ENCODE measurements at regions not wholly inside any gene's neighbourhood (a gene's known extent, or its start where the extent isn't known, plus 50 kb on each side); places are given as distances from the start of the nearest gene placed in this dataset.
A peak's percentile ranks its signal among the peaks of the same experiment; 100 is the strongest.

- TF ChIP-seq EGR1 (IDR thresholded peaks at IDR 0.05; ENCODE audit: low read depth) (no peak), SP1 (IDR thresholded peaks at IDR 0.05; ENCODE audit: low read depth) (peak; percentile 83), JUND (IDR thresholded peaks at IDR 0.05) (peak; percentile 90)
Measured at GRCh38 chr7:142556740-142557139, 192.5 kb upstream of the PRSS1 start (continued).

GRCh38 chr7:142554560-142555532 is 194.4 kb upstream of the PRSS1 start:
- H3K27me3 ChIP-seq (ENCODE audit: insufficient read depth, low read length): no peaks in the 10 kb centered on the region
- intact Hi-C loops (cut with micrococcal nuclease): no loop called here
- no peaks in the 10 kb centered on the region for H3K9me2 ChIP-seq (ENCODE audit: insufficient read depth)
- no peak overlapping the region for H3K9ac ChIP-seq (ENCODE audit: low read length)
- ATAC-seq: no peak
- H3K36me3 ChIP-seq (ENCODE audit: control insufficient read depth in 1 of 2, insufficient read depth in 2 of 2, low read length in 2 of 2): no peaks in the 10 kb centered on the region
- peaks cover 14 to 35% of the 10 kb centered on the region in 2 experiments for H3K4me1 ChIP-seq (ENCODE audit: control insufficient read depth in 1 of 2, insufficient read depth in 2 of 2, low read length in 2 of 2)
- TF ChIP-seq EZH2phosphoT487 (IDR thresholded peaks at IDR 0.05; ENCODE audit: borderline replicate concordance): no peak
- TF ChIP-seq CTCF (IDR thresholded peaks at IDR 0.05 in 2 of 3, conservative IDR thresholded peaks at IDR 0.05 in 1 of 3; ENCODE audit: borderline replicate concordance in 1 of 3, insufficient read depth in 1 of 3, low read depth in 2 of 3, low read length in 2 of 3): 0 out of 6 replicates have a peak, but pooled peaks of 1 of the 3 experiments have one; percentile 7
- no peak for TF ChIP-seq ZFX (IDR thresholded peaks at IDR 0.05)
- H3K4me3 ChIP-seq (replicated peaks in 1 of 2; ENCODE audit: low read depth in 1 of 2, low read length in 2 of 2): no peak overlapping the region
- H2AFZ ChIP-seq (ENCODE audit: low read depth, low read length, poor library complexity, severe bottlenecking): peak overlapping the region; percentile 82
- H4K20me1 ChIP-seq (ENCODE audit: insufficient read depth): no peaks in the 10 kb centered on the region
- DNase-seq (ENCODE audit: low read depth, low spot score): no peak
- no peaks in the 10 kb centered on the region for H3K79me2 ChIP-seq (ENCODE audit: insufficient read depth, low read length)
- ChIA-PET CTCF (interaction anchor here (0.8 to 1.5 kb wide), 3 partner anchors 15 to 30 kb away, joined by 3 to 4 read pairs (median 3); no protein-coding TSS in a partner anchor), RAD21 (ENCODE audit: low non-redundant PET in 1 of 2, low total read pairs in 2 of 2, uncharacterized antibody in 2 of 2, unreplicated experiment in 2 of 2) (no interaction called here), POLR2A (interaction anchor here (1.1 kb wide), 2 partner anchors 9 to 29 kb away, joined by 3 read pairs; no protein-coding TSS in a partner anchor)
- H3K27ac ChIP-seq (ENCODE audit: low read depth, low read length): no peak overlapping the region
- no peaks in the 10 kb centered on the region for H3K9me3 ChIP-seq (ENCODE audit: control insufficient read depth in 1 of 2, insufficient read depth in 1 of 2, low read depth in 1 of 2, low read length in 2 of 2)
- BruUV-seq (replicated peaks): no TSS peak
- no peak overlapping the region for H3K4me2 ChIP-seq (ENCODE audit: low read length)

Measured in HCT116 (cell line).